Skeletal muscle satellite cell (primary cell): ENCODE measurements at regions not wholly inside any gene's neighbourhood (a gene's known extent, or its start where the extent isn't known, plus 50 kb on each side); places are given as distances from the start of the nearest gene placed in this dataset.

Experiments
- H3K27me3 ChIP-seq: 2 replicates; pipeline ENCODE4 v1.7.0; 2013; ENCODE audit warnings: low read length; ENCODE audit not compliant: control insufficient read depth, insufficient read depth
- H3K36me3 ChIP-seq: 2 replicates; pipeline ENCODE4 v1.7.0; 2013; ENCODE audit warnings: mild to moderate bottlenecking, control low read depth, low read length; ENCODE audit not compliant: insufficient read depth
- H3K4me1 ChIP-seq: 2 replicates; pipeline ENCODE4 v1.7.0; 2013; ENCODE audit warnings: low read length; ENCODE audit not compliant: control insufficient read depth, insufficient read depth
- H3K4me2 ChIP-seq: 2 replicates; pipeline ENCODE4 v1.7.0; 2013; ENCODE audit warnings: mild to moderate bottlenecking, low read length
- H3K4me3 ChIP-seq: 2 replicates; pipeline ENCODE4 v1.7.0; 2013; ENCODE audit warnings: low read length
- H3K9ac ChIP-seq: 2 replicates; pipeline ENCODE4 v1.7.0; 2013; ENCODE audit warnings: mild to moderate bottlenecking, low read depth, low read length, moderate library complexity
- H3K9me3 ChIP-seq: replicated peaks from 2 replicates; pipeline ENCODE4 v1.7.0; 2013; ENCODE audit warnings: mild to moderate bottlenecking, control low read depth, low read length

GRCh38 chr14:101499080-101499479 is 62.2 kb upstream of the DIO3 start:
- peaks cover 43% of the 10 kb centered on the region for H3K27me3 ChIP-seq
- no peaks in the 10 kb centered on the region for H3K4me1 ChIP-seq
- H3K36me3 ChIP-seq = no peaks in the 10 kb centered on the region
- no peak overlapping the region for H3K4me2 ChIP-seq
- H3K4me3 ChIP-seq = no peak overlapping the region
- no peak overlapping the region for H3K9ac ChIP-seq
- H3K9me3 ChIP-seq = no peaks in the 10 kb centered on the region

GRCh38 chr14:101499513-101499912 is 61.8 kb upstream of the DIO3 start:
- Histone ChIP-seq H3K9me3 (no peaks in the 10 kb centered on the region), H3K4me3 (no peak overlapping the region), H3K4me1 (no peaks in the 10 kb centered on the region), H3K4me2 (no peak overlapping the region), H3K27me3 (peaks cover 44% of the 10 kb centered on the region), H3K9ac (no peak overlapping the region), H3K36me3 (no peaks in the 10 kb centered on the region)

- no peak overlapping the region for H3K9ac ChIP-seq
- H3K4me3 ChIP-seq = no peak overlapping the region
- H3K27me3 ChIP-seq = peaks cover 48% of the 10 kb centered on the region
- H3K4me1 ChIP-seq = no peaks in the 10 kb centered on the region
- no peaks in the 10 kb centered on the region for H3K36me3 ChIP-seq
- no peaks in the 10 kb centered on the region for H3K9me3 ChIP-seq
- H3K4me2 ChIP-seq = no peak overlapping the region
Measured at GRCh38 chr14:101500061-101500460, 61.2 kb upstream of the DIO3 start.

GRCh38 chr14:101500681-101501080 is 60.6 kb upstream of the DIO3 start:
- Histone ChIP-seq H3K9ac (no peak overlapping the region), H3K4me2 (no peak overlapping the region), H3K36me3 (no peaks in the 10 kb centered on the region), H3K27me3 (peaks cover 54% of the 10 kb centered on the region), H3K4me3 (no peak overlapping the region), H3K4me1 (no peaks in the 10 kb centered on the region), H3K9me3 (no peaks in the 10 kb centered on the region)

GRCh38 chr14:101501341-101501740 is 60.0 kb upstream of the DIO3 start:
- H3K4me1 ChIP-seq = no peaks in the 10 kb centered on the region
- no peaks in the 10 kb centered on the region for H3K9me3 ChIP-seq
- H3K4me3 ChIP-seq = no peak overlapping the region
- no peak overlapping the region for H3K4me2 ChIP-seq
- H3K36me3 ChIP-seq = no peaks in the 10 kb centered on the region
- H3K27me3 ChIP-seq = peaks cover 58% of the 10 kb centered on the region
- H3K9ac ChIP-seq = no peak overlapping the region

- H3K4me3 ChIP-seq = no peak overlapping the region
- H3K9ac ChIP-seq = no peak overlapping the region
- H3K9me3 ChIP-seq = no peaks in the 10 kb centered on the region
- H3K4me1 ChIP-seq = no peaks in the 10 kb centered on the region
- H3K27me3 ChIP-seq = peaks cover 56% of the 10 kb centered on the region
- no peak overlapping the region for H3K4me2 ChIP-seq
- no peaks in the 10 kb centered on the region for H3K36me3 ChIP-seq
Measured at GRCh38 chr14:101501858-101502615, 59.3 kb upstream of the DIO3 start.

- H3K36me3 ChIP-seq = no peaks in the 10 kb centered on the region
- H3K4me2 ChIP-seq = no peak overlapping the region
- no peaks in the 10 kb centered on the region for H3K4me1 ChIP-seq
- H3K27me3 ChIP-seq = peaks cover 59% of the 10 kb centered on the region
- no peaks in the 10 kb centered on the region for H3K9me3 ChIP-seq
- no peak overlapping the region for H3K9ac ChIP-seq
- H3K4me3 ChIP-seq = no peak overlapping the region
Measured at GRCh38 chr14:101502761-101503392, 58.4 kb upstream of the DIO3 start.

GRCh38 chr14:101503431-101504095 is 57.7 kb upstream of the DIO3 start:
- Histone ChIP-seq H3K9me3 (no peaks in the 10 kb centered on the region), H3K36me3 (no peaks in the 10 kb centered on the region), H3K4me2 (no peak overlapping the region), H3K4me3 (no peak overlapping the region), H3K4me1 (no peaks in the 10 kb centered on the region), H3K9ac (no peak overlapping the region), H3K27me3 (peaks cover 65% of the 10 kb centered on the region)

- peaks cover 67% of the 10 kb centered on the region for H3K27me3 ChIP-seq
- no peaks in the 10 kb centered on the region for H3K36me3 ChIP-seq
- no peaks in the 10 kb centered on the region for H3K9me3 ChIP-seq
- no peak overlapping the region for H3K4me3 ChIP-seq
- no peak overlapping the region for H3K4me2 ChIP-seq
- H3K9ac ChIP-seq = no peak overlapping the region
- no peaks in the 10 kb centered on the region for H3K4me1 ChIP-seq
Measured at GRCh38 chr14:101504096-101504948, 57.0 kb upstream of the DIO3 start.

GRCh38 chr14:101505236-101505970 is 55.9 kb upstream of the DIO3 start:
- peaks cover 74% of the 10 kb centered on the region for H3K27me3 ChIP-seq
- H3K4me2 ChIP-seq = no peak overlapping the region
- H3K4me3 ChIP-seq = no peak overlapping the region
- no peaks in the 10 kb centered on the region for H3K4me1 ChIP-seq
- H3K36me3 ChIP-seq = no peaks in the 10 kb centered on the region
- no peaks in the 10 kb centered on the region for H3K9me3 ChIP-seq
- H3K9ac ChIP-seq = no peak overlapping the region
